ENCODE measurements at regions not wholly inside any gene's neighbourhood (a gene's known extent, or its start where the extent isn't known, plus 50 kb on each side); places are given as distances from the start of the nearest gene placed in this dataset.
"Not testable (repeated sequence)": the region's sequence is repeated elsewhere in the genome, so short reads cannot be mapped to it uniquely, and the experiment has no call there.

DNA sequence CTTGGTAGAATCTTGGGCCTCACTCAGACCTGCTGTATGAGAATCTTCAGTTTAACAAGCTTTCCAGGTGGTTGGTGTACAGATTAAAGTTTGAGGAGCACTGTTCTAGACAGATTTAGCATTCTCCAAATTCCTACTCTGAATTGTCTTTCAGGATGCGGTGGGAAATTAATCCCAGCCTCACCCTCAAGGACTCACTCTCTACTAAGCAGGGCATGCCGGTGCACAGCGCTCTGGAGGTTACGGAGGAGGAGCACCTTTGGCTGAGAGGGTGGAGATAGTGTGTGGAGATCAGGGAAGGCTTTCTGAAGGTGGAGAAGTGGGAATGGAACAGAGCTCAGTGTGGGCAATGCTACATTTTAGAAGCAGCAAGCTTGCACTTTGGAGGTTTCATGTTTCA lies 359.2 kb downstream of the LRATD1 start:
- no peak for DNase-seq
- Mint-ChIP-seq H3K36me3 (no peaks in the 10 kb centered on the region), H3K4me3 (no peak overlapping the region), H3K4me1 (no peaks in the 10 kb centered on the region), H3K27me3 (peaks cover 0 to 14% (median 4%) of the 10 kb centered on the region in 5 donors), H3K9me3 (no peaks in the 10 kb centered on the region), H3K27ac (peak overlapping the region in 1 of 10 donors; percentile 66)
- POLR2A ChIA-PET = no interaction called here
- ATAC-seq = no peak

DNA sequence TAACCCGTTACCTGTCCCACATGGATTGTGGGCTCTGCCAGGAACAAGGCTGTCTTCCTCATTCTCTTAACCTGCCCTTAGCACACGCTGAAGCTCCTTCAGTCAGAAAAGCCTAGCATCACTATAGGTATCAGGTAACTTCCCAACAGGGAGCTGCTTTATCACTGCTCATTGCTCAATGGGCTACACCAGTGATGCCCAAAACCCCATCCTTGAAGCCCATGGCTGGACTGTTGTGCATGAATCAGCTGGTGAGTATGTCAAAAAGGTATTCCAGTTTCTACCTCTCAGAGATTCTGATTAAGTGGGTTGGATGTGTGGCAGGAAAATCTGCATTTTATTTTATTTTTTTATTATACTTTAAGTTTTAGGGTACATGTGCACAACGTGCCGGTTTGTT lies 362.2 kb downstream of the LRATD1 start:
- H3K4me3 Mint-ChIP-seq = no peak overlapping the region
- DNase-seq (no peak), ATAC-seq (no peak)
- peaks cover 0 to 24% (median 4%) of the 10 kb centered on the region in 5 donors for H3K27me3 Mint-ChIP-seq
- no peaks in the 10 kb centered on the region for H3K36me3 Mint-ChIP-seq
- no peak overlapping the region for H3K27ac Mint-ChIP-seq
- POLR2A ChIA-PET = no interaction called here
- no peaks in the 10 kb centered on the region for H3K4me1 Mint-ChIP-seq
- no peaks in the 10 kb centered on the region for H3K9me3 Mint-ChIP-seq

DNA sequence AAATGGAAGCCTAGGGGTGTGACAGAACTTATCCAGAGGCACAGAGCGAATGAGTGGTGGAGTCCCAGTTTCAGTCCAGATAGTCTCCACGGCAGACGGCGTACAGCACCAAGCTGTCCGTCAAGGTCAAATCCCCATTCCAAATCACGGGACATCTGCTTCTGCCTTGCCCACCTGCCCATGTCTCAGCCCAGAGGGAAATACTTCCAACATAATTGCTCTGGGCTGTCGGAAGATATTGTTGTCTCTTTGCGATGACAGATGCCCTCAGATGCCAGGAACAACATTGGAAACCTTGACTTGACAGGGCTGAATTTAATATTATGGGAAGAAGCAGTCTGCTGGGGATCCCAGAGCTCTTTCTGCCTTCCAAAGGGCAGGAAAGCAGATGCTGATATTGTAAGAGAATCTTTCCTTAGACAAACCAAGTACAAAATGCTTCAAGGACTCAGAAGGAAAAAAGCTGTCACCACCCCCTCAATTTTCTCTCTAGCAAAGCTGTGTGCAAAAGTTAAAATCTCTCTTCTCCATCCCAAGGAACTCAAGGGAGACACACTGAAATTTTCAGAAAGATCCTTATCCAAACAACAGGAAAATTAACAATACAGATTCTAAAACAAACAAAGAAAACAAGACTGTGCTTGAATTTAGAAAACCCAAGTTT lies 364.0 kb downstream of the LRATD1 start:
- no peak overlapping the region for H3K4me3 Mint-ChIP-seq
- H3K4me1 Mint-ChIP-seq = no peaks in the 10 kb centered on the region
- no peak for DNase-seq
- no peak for ATAC-seq
- POLR2A ChIA-PET = no interaction called here
- no peak overlapping the region for H3K27ac Mint-ChIP-seq
- H3K9me3 Mint-ChIP-seq = no peaks in the 10 kb centered on the region
- no peaks in the 10 kb centered on the region for H3K36me3 Mint-ChIP-seq
- peaks cover 0 to 24% (median 4%) of the 10 kb centered on the region in 5 donors for H3K27me3 Mint-ChIP-seq

DNA sequence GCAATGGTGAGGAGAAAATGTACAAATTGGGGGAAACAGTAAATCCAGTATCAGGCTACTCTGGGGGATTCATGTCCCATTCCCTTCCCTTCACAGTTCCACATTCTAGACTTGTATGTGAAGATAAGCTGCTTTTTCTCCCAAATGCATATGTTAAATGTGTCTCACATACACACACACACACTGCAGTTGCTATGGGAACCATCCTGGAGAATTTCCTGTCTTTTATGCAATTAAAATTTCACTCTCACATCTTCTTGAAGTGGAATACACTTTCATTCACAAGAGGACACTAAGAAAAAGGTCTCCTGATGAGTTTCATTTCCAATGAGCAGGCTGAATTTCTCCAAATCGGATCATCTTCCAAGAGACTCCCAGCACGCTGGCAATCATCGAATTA lies 366.0 kb downstream of the LRATD1 start:
- ATAC-seq (no peak), DNase-seq (no peak)
- Mint-ChIP-seq H3K4me1 (no peaks in the 10 kb centered on the region), H3K9me3 (no peaks in the 10 kb centered on the region), H3K36me3 (no peaks in the 10 kb centered on the region), H3K27ac (no peak overlapping the region), H3K4me3 (no peak overlapping the region), H3K27me3 (peaks cover 0 to 24% (median 4%) of the 10 kb centered on the region in 5 donors)
- POLR2A ChIA-PET = no interaction called here

DNA sequence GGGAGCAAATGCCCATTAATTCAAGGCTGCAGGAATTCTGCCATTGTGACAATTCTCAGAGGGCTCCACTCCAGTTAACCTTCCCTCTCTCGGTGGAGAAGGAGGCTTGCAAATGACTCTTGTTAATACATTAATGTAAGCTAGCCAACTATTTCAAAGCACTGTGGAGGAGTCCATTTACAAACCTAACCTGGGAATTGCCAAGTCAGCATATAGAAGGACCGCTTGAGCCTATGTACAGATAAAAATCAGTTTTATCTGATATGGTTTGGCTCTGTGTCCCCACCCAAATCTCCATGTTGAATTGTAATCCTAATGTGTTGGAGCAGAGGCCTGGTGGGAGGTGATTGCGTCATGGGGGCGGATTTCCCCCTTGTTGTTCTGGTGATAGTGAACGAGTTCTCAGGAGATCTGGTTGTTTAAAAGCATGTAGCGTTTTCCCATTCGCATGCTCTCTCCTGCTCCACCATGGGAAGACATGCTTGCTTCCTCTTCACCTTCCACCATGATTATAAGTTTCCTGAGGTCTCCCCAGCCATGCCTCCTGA lies 366.7 kb downstream of the LRATD1 start:
- Mint-ChIP-seq H3K9me3 (no peaks in the 10 kb centered on the region), H3K4me1 (no peaks in the 10 kb centered on the region), H3K27ac (no peak overlapping the region), H3K36me3 (no peaks in the 10 kb centered on the region), H3K27me3 (peaks cover 0 to 24% (median 2%) of the 10 kb centered on the region in 5 donors), H3K4me3 (no peak overlapping the region)
- POLR2A ChIA-PET = no interaction called here
- DNase-seq (no peak), ATAC-seq (no peak)

DNA sequence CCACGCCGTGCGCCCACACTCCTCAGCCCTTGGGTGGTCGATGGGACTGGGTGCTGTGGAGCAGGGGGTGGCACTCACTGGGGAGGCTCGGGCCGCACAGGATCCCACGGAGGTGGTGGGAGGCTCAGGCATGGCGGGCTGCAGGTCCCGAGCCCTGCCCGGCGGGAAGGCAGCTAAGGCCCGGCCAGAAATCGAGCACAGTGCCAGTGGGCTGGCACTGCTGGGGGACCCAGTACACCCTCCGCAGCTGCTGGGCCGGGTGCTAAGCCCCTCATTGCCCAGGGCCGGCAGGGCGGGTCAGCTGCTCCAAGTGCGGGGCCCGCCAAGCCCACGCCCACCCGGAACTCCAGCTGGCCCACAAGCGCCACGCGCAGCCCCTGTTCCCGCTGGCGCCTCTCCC lies 370.0 kb downstream of the LRATD1 start:
- H3K36me3 Mint-ChIP-seq, H3K27me3 Mint-ChIP-seq, ATAC-seq, DNase-seq, H3K27ac Mint-ChIP-seq, POLR2A ChIA-PET, H3K4me3 Mint-ChIP-seq, H3K9me3 Mint-ChIP-seq: not testable (repeated sequence)
- peaks cover 5 to 11% (median 6%) of the 10 kb centered on the region in 4 donors for H3K4me1 Mint-ChIP-seq

DNA sequence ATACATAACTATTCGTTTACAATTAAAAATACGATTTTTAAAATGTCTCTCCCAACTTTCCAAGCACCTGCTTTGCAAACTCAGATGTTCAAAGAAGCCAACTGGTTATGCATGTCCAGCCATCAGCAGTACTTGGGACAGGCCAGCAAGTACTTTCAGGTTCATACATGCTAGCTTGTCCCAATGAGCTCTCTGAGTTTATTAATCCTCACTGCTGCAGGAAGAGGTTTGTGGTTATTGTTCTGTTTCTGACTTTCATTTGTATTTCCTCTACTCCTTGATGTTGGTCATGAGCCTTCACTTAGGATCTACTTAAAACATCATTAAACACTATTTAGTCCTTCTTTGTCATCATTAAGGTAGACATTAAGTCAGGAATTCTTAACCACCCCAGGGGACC lies 374.1 kb downstream of the LRATD1 start:
- no peak for DNase-seq
- peaks cover 0 to 11% (median 0%) of the 10 kb centered on the region in 5 donors for H3K27me3 Mint-ChIP-seq
- H3K4me3 Mint-ChIP-seq = no peak overlapping the region
- H3K9me3 Mint-ChIP-seq = peaks cover 0 to 15% (median 6%) of the 10 kb centered on the region in 9 donors
- ATAC-seq = no peak
- no peak overlapping the region for H3K27ac Mint-ChIP-seq
- peaks cover 0 to 7% (median 0%) of the 10 kb centered on the region in 3 donors for H3K36me3 Mint-ChIP-seq
- POLR2A ChIA-PET = no interaction called here
- peaks cover 5 to 12% (median 6%) of the 10 kb centered on the region in 4 donors for H3K4me1 Mint-ChIP-seq

DNA sequence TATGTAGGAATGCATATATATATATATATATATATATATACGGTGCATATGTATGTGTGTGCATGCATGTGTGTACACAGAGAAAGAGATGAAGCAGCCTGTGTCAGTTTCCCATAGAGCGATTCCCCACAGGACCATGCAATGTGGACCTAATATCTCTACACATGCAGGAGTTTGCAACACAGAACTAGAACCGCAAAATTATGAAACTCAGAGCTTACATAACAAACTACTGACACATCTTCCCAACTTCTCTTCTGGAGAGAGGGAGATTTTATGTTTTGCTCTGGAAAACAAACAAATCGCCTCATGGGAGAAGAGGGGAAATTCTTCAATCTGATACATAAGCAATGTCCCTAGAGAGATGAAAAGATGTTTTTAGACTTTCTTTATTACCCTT lies 377.2 kb downstream of the LRATD1 start:
- ATAC-seq (no peak), DNase-seq (no peak)
- Mint-ChIP-seq H3K27me3 (peaks cover 0 to 11% (median 0%) of the 10 kb centered on the region in 5 donors), H3K27ac (no peak overlapping the region), H3K36me3 (peaks cover 0 to 17% (median 0%) of the 10 kb centered on the region in 3 donors), H3K9me3 (peaks cover 5 to 28% (median 19%) of the 10 kb centered on the region in 9 donors), H3K4me3 (no peak overlapping the region), H3K4me1 (peaks cover 5 to 12% (median 6%) of the 10 kb centered on the region in 4 donors)
- POLR2A ChIA-PET = no interaction called here

DNA sequence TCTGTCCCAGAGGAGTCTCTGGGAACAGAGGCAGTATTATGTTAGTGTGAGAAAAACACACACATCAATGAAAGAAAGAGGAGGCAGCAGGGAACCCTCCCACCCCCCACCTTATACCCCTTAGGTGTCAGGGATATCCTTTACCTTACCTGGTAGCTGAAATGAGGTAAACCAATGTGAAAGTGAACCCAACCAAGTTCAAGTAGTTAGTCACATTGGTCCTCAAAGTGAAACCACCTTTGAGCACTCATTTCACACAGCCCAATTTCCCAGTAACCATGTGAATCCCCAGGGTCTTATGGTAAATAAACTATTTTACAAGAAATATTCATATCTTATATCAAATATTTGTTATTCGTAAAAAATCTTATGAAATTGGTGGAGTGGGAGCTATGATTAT lies 377.8 kb downstream of the LRATD1 start:
- ATAC-seq (no peak), DNase-seq (no peak)
- H3K4me1 Mint-ChIP-seq = peaks cover 5 to 12% (median 6%) of the 10 kb centered on the region in 4 donors
- POLR2A ChIA-PET = no interaction called here
- H3K27ac Mint-ChIP-seq = no peak overlapping the region
- H3K36me3 Mint-ChIP-seq = peaks cover 0 to 17% (median 0%) of the 10 kb centered on the region in 3 donors
- peaks cover 0 to 11% (median 0%) of the 10 kb centered on the region in 5 donors for H3K27me3 Mint-ChIP-seq
- no peak overlapping the region for H3K4me3 Mint-ChIP-seq
- H3K9me3 Mint-ChIP-seq = peaks cover 5 to 35% (median 21%) of the 10 kb centered on the region in 9 donors

DNA sequence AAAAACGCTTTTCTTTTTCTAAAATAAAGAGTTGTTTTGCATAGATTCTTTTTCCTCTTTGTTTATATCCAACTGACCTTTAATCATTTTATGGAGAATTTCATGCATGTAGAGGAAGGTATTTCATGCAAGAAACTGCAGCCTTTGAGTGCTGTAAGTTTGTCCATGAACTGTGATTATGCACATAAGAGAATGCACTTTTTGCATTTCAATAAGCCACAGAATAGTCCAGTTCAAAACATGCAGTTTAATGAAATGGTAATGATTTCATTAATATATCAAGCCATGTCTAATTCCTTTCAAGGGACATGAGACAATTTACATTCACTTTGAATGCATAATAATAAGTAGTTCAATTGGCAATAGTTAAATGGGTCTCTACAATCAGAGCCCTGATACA lies 386.3 kb downstream of the LRATD1 start:
- Mint-ChIP-seq H3K4me3 (no peak overlapping the region), H3K36me3 (no peaks in the 10 kb centered on the region), H3K9me3 (peaks cover 0 to 23% (median 8%) of the 10 kb centered on the region in 9 donors), H3K27me3 (no peaks in the 10 kb centered on the region), H3K4me1 (no peaks in the 10 kb centered on the region), H3K27ac (no peak overlapping the region)
- POLR2A ChIA-PET = no interaction called here
- DNase-seq (no peak), ATAC-seq (no peak)

DNA sequence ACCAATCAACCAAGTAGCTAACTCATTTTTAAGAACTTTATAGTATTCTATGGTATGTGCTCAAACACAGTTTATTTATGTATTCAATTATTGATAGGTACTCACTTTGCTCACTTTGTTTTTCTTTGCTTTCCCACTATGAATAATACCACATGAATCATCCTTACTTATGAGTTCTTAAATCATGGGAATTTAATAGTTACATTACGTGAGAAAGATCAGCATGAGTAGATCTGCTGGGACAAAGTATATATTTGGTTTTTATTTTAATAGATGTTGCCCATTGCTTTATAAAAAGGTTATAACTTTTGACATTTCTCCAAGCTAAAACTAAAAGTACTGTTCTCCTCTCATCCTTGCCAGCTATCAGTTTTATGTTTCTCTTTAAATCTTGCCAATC lies 390.7 kb downstream of the LRATD1 start:
- H3K9me3 Mint-ChIP-seq = peaks cover 0 to 3% (median 0%) of the 10 kb centered on the region in 9 donors
- no peak overlapping the region for H3K27ac Mint-ChIP-seq
- POLR2A ChIA-PET = no interaction called here
- H3K4me3 Mint-ChIP-seq = no peak overlapping the region
- no peaks in the 10 kb centered on the region for H3K4me1 Mint-ChIP-seq
- no peaks in the 10 kb centered on the region for H3K36me3 Mint-ChIP-seq
- ATAC-seq (no peak), DNase-seq (no peak)
- peaks cover 0 to 2% (median 2%) of the 10 kb centered on the region in 5 donors for H3K27me3 Mint-ChIP-seq

DNA sequence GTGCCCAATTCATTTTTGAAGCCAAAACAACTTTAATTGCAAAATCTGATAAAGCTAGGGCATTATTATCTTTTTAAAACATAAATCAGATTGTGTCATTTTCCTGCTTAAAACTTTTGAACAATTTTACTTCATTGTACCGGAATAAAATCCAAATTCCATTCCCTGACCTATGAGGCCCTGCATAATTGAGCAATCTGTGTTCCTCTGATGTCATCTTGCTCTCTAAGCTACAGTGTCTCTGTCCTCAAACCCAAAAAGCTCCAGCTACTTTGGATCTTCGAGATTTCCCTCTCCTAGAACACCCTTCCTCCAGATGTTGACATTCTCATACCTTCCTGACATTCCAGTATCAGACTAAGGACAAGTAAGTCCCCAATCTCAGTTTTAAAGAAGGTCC lies 395.9 kb downstream of the LRATD1 start:
- POLR2A ChIA-PET = no interaction called here
- no peaks in the 10 kb centered on the region for H3K4me1 Mint-ChIP-seq
- no peaks in the 10 kb centered on the region for H3K36me3 Mint-ChIP-seq
- no peak overlapping the region for H3K4me3 Mint-ChIP-seq
- no peak for ATAC-seq
- H3K27ac Mint-ChIP-seq = no peak overlapping the region
- H3K9me3 Mint-ChIP-seq = no peaks in the 10 kb centered on the region
- DNase-seq = no peak
- peaks cover 2 to 21% (median 13%) of the 10 kb centered on the region in 5 donors for H3K27me3 Mint-ChIP-seq

DNA sequence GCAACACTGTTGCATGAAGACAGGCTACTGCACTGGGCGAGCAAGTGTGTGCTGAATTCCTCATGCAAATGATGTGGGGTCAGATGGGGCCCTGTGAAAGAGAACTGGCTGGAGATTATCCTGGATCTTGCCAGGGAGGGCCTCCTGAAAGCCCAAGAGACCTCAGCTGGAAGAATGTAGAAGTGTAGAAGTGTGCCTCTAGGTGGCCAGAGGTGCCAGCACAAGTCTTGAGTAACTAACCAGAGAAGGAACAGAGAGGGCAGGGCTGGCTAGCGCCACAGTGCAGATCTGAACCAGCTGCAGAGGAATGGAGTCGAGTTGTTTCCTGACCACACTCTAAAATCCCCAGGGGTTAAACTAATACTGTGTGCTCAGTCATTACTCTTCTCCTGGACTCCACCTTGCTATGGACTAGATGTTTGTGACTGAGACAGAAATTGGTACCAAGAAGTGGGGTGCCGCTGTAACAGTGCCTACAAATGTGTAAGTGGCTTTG lies 399.3 kb downstream of the LRATD1 start:
- POLR2A ChIA-PET = no interaction called here
- H3K4me1 Mint-ChIP-seq = no peaks in the 10 kb centered on the region
- no peak overlapping the region for H3K4me3 Mint-ChIP-seq
- DNase-seq (no peak), ATAC-seq (no peak)
- peaks cover 4 to 27% (median 13%) of the 10 kb centered on the region in 5 donors for H3K27me3 Mint-ChIP-seq
- no peaks in the 10 kb centered on the region for H3K36me3 Mint-ChIP-seq
- H3K9me3 Mint-ChIP-seq = no peaks in the 10 kb centered on the region
- no peak overlapping the region for H3K27ac Mint-ChIP-seq

DNA sequence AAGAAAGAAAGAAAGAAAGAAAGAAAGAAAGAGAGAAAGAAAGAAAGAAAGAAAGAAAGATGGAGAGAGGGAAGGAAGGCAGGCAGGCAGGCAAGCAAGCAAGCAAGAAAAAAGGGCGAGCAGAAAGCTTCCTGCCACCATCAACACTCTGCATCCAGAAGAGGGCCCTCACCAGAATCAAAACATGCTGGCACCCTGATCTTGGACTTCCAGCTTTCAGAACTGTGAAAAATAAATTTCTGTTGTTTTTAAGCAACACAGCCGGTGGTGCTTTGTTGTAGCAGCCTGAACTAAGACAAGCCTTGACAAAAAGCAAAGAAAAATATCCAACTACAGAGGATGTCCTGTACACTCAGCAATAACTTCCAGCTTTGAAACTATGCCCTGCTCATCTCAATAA lies 401.7 kb downstream of the LRATD1 start:
- Mint-ChIP-seq H3K4me1 (no peaks in the 10 kb centered on the region), H3K9me3 (no peaks in the 10 kb centered on the region), H3K4me3 (no peak overlapping the region), H3K36me3 (no peaks in the 10 kb centered on the region), H3K27ac (no peak overlapping the region), H3K27me3 (peaks cover 2 to 19% (median 10%) of the 10 kb centered on the region in 5 donors)
- no peak for DNase-seq
- no peak for ATAC-seq
- POLR2A ChIA-PET = no interaction called here
